H1 (cell line): ENCODE measurements at regions not wholly inside any gene's neighbourhood (a gene's known extent, or its start where the extent isn't known, plus 50 kb on each side); places are given as distances from the start of the nearest gene placed in this dataset.

Source experiments
- CBX5 ChIP-seq: fragments of 300-800, 300-1000 bp; sonication (generic); IDR thresholded peaks from 2 replicates; pipeline ENCODE4 v1.7.1; 2016; ENCODE audit warnings: antibody characterized with exemption, low read length, low read depth
- CHD2 ChIP-seq: IDR thresholded peaks from 2 replicates; pipeline ENCODE4 v1.6.1; 2012; ENCODE audit warnings: low read length, improper control_type of control experiment
- CTCF ChIP-seq, 3 experiments: IDR thresholded peaks; 1 replicate in 2 of 3; 2 replicates in 1 of 3; pipeline versions ENCODE4 v1.5.1 to v1.6.1; 2011; ENCODE audit warnings: low read length in 3 of 3, mild to moderate bottlenecking in 3 of 3, inconsistent platforms in 2 of 3, low read depth in 1 of 3, moderate library complexity in 1 of 3; ENCODE audit not compliant: insufficient read depth in 1 of 3; ENCODE audit errors: control extremely low read depth in 1 of 3
- EP300 ChIP-seq, 2 experiments: IDR thresholded peaks; 1 replicate in 1 of 2; 2 replicates in 1 of 2; pipeline ENCODE4 v1.6.1; 2011 to 2012; ENCODE audit warnings: low read depth in 2 of 2, low read length in 2 of 2, mild to moderate bottlenecking in 2 of 2, borderline replicate concordance in 1 of 2, inconsistent platforms in 1 of 2, moderate library complexity in 1 of 2
- EZH2 ChIP-seq: fragments of 200-600 bp; sonication (generic); IDR thresholded peaks from 2 replicates; pipeline ENCODE4 v1.7.1; 2012; ENCODE audit warnings: low read depth, mild to moderate bottlenecking, moderate library complexity, low read length, inconsistent platforms; ENCODE audit not compliant: severe bottlenecking
- POLR2AphosphoS5 ChIP-seq: IDR thresholded peaks from 2 replicates; pipeline ENCODE4 v1.6.1; 2011; ENCODE audit warnings: low read depth, low read length
- RAD21 ChIP-seq, 2 experiments: IDR thresholded peaks in 1 of 2; conservative IDR thresholded peaks in 1 of 2; 2 replicates each; pipeline ENCODE4 v1.6.1; 2011; ENCODE audit warnings: low read depth in 2 of 2, low read length in 2 of 2, improper control_type of control experiment in 1 of 2, inconsistent platforms in 1 of 2, mild to moderate bottlenecking in 1 of 2, moderate library complexity in 1 of 2
- SIN3A ChIP-seq, 2 experiments: IDR thresholded peaks in 1 of 2; conservative IDR thresholded peaks in 1 of 2; 2 replicates each; pipeline ENCODE4 v1.6.1; 2011 to 2012; ENCODE audit warnings: low read length in 2 of 2, improper control_type of control experiment in 1 of 2, low read depth in 1 of 2, mild to moderate bottlenecking in 1 of 2
- TAF1 ChIP-seq: IDR thresholded peaks from 2 replicates; pipeline ENCODE4 v1.6.1; 2011; ENCODE audit warnings: mild to moderate bottlenecking, low read depth, low read length
- YY1 ChIP-seq: IDR thresholded peaks from 2 replicates; pipeline ENCODE4 v1.6.1; 2011; ENCODE audit warnings: low read depth, mild to moderate bottlenecking, low read length
- TF ChIP-seq, protein P1 (sequence below): IDR thresholded peaks from 2 replicates; pipeline ENCODE4 v1.6.1; 2012; ENCODE audit warnings: inconsistent platforms
- TF ChIP-seq, protein P2 (sequence below): IDR thresholded peaks from 2 replicates; pipeline ENCODE4 v1.6.1; 2012; ENCODE audit warnings: inconsistent platforms

DNA sequence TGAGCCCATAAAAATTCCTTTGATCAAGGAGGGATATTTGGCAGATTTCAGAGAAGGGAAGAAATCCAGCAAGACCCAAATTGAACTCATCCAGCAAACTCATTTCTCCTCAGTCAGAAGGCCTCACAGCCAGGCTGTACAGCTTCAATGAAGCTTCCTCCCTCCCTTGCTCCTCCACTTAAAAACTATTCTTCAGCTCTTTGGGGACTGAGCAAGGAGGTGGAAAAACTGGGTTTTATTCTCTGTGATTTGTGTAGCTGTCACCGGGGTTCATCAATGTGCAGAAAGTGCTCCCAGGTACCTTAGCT, 158.7 kb upstream of the ZNF184 start:
- TF ChIP-seq EP300 (IDR thresholded peaks at IDR 0.05; ENCODE audit: borderline replicate concordance in 1 of 2, low read depth in 2 of 2, low read length in 2 of 2) = no peak
- no peak for TF ChIP-seq CHD2
- no peak for TF ChIP-seq EZH2
- TF ChIP-seq CTCF (IDR thresholded peaks at IDR 0.05; ENCODE audit: control extremely low read depth in 1 of 3, insufficient read depth in 1 of 3, low read depth in 1 of 3, low read length in 3 of 3) = no peak
- no peak for TF ChIP-seq RAD21 (IDR thresholded peaks at IDR 0.05 in 1 of 2, conservative IDR thresholded peaks at IDR 0.05 in 1 of 2; ENCODE audit: low read depth in 2 of 2, low read length in 2 of 2)
- TF ChIP-seq, protein P1, sequence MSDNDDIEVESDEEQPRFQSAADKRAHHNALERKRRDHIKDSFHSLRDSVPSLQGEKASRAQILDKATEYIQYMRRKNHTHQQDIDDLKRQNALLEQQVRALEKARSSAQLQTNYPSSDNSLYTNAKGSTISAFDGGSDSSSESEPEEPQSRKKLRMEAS = no peak
- TF ChIP-seq TAF1 = no peak
- no peak for TF ChIP-seq SIN3A (conservative IDR thresholded peaks at IDR 0.05 in 1 of 2, IDR thresholded peaks at IDR 0.05 in 1 of 2; ENCODE audit: low read depth in 1 of 2, low read length in 2 of 2)
- TF ChIP-seq YY1 = no peak
- no peak for TF ChIP-seq CBX5
- TF ChIP-seq, protein P2, sequence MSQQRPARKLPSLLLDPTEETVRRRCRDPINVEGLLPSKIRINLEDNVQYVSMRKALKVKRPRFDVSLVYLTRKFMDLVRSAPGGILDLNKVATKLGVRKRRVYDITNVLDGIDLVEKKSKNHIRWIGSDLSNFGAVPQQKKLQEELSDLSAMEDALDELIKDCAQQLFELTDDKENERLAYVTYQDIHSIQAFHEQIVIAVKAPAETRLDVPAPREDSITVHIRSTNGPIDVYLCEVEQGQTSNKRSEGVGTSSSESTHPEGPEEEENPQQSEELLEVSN = no peak
- no peak for TF ChIP-seq POLR2AphosphoS5
